Neural crest cell (in vitro differentiated cells): ENCODE measurements at regions not wholly inside any gene's neighbourhood (a gene's known extent, or its start where the extent isn't known, plus 50 kb on each side); places are given as distances from the start of the nearest gene placed in this dataset.

Experiments
- DNase-seq: peaks from one replicate; pipeline ENCODE4 v3.0.0; 2021; ENCODE audit warnings: low read depth, mixed read lengths, low spot score
- H3K27ac Mint-ChIP-seq: one replicate; pipeline ENCODE4 v1.8.0; 2021; ENCODE audit warnings: mild to moderate bottlenecking, mixed read lengths; ENCODE audit not compliant: unreplicated experiment
- H3K27me3 Mint-ChIP-seq: 2 replicates; pipeline ENCODE4 v1.8.0; 2021; ENCODE audit warnings: low read depth, mild to moderate bottlenecking, mixed read lengths
- H3K36me3 Mint-ChIP-seq: 2 replicates; pipeline ENCODE4 v1.8.0; 2021; ENCODE audit warnings: low read depth, mild to moderate bottlenecking, mixed read lengths
- H3K4me1 Mint-ChIP-seq: 2 replicates; pipeline ENCODE4 v1.8.0; 2021; ENCODE audit warnings: mixed read lengths
- H3K4me3 Mint-ChIP-seq: one replicate; pipeline ENCODE4 v1.8.0; 2021; ENCODE audit warnings: mild to moderate bottlenecking, mixed read lengths
- H3K9me3 Mint-ChIP-seq: 2 replicates; pipeline ENCODE4 v1.8.0; 2021; ENCODE audit warnings: mixed read lengths
- TF ChIP-seq, protein P1 (sequence below): fragments of 200-600 bp; sonication (generic); conservative IDR thresholded peaks from 2 replicates; pipeline ENCODE4 v1.5.0; 2021; ENCODE audit warnings: antibody characterized with exemption, mild to moderate bottlenecking

DNA sequence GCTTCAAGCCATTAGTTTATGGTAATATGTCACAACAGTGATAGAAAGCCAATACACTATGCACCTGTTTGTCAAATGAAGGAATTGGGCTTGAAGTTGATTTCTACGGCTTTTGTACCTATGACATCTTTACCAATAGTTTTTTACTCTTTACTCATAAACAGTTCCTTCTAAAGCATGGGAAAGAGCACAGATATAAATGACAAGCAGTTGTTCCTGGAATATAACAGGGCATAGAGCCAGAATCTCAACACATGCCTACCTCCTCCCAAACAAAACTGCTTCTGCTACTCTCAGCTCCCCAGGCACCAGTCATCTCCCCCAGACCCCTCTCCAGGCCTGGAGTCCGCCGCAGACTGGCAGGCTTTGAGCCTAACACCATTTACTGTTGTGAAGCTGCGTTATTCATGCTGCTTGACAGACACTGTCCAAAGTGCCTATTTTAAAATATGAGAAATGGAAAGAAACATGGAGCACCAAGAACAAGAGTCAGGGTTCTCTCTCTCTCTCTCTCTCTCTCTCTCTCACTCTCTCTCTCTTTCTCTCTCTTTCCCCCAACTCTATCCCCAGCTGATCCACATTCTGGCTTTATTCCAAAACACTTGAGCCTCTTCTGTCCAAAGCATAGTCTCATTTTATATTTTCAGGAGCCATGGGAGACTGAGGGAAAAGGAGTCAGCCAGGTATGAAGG, 111.6 kb downstream of the ADRB2 start:
- H3K27me3 Mint-ChIP-seq: no peaks in the 10 kb centered on the region
- TF ChIP-seq, protein P1, sequence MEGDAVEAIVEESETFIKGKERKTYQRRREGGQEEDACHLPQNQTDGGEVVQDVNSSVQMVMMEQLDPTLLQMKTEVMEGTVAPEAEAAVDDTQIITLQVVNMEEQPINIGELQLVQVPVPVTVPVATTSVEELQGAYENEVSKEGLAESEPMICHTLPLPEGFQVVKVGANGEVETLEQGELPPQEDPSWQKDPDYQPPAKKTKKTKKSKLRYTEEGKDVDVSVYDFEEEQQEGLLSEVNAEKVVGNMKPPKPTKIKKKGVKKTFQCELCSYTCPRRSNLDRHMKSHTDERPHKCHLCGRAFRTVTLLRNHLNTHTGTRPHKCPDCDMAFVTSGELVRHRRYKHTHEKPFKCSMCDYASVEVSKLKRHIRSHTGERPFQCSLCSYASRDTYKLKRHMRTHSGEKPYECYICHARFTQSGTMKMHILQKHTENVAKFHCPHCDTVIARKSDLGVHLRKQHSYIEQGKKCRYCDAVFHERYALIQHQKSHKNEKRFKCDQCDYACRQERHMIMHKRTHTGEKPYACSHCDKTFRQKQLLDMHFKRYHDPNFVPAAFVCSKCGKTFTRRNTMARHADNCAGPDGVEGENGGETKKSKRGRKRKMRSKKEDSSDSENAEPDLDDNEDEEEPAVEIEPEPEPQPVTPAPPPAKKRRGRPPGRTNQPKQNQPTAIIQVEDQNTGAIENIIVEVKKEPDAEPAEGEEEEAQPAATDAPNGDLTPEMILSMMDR: no peak

DNA sequence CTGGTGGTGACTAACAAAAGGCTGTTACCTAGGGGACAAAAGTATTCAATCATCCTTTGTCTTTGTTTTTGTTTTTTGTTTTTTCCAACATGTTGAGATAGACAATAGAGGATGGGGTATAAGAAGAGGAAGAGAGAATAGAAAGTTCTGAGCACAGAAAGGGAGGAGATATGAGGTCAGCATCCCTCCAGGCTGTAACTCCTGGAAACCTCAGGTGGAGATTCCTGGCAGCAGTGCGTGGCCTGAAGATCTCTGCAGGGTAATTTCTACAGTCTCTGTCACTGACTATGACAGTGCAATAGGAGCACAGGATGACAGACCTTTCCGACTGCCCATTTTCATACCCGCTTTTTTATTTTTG, 112.1 kb downstream of the ADRB2 start:
- Mint-ChIP-seq H3K27me3 (no peaks in the 10 kb centered on the region), H3K4me3 (no peak overlapping the region), H3K4me1 (no peaks in the 10 kb centered on the region), H3K27ac (no peak overlapping the region), H3K36me3 (no peaks in the 10 kb centered on the region), H3K9me3 (no peaks in the 10 kb centered on the region)
- TF ChIP-seq, protein P1: no peak
- no peak for DNase-seq

More for the DNA sequence above, 111.6 kb downstream of the ADRB2 start:
- no peaks in the 10 kb centered on the region for H3K9me3 Mint-ChIP-seq
- DNase-seq: no peak
- no peaks in the 10 kb centered on the region for H3K36me3 Mint-ChIP-seq
- no peak overlapping the region for H3K27ac Mint-ChIP-seq
- H3K4me1 Mint-ChIP-seq: no peaks in the 10 kb centered on the region
- no peak overlapping the region for H3K4me3 Mint-ChIP-seq

DNA sequence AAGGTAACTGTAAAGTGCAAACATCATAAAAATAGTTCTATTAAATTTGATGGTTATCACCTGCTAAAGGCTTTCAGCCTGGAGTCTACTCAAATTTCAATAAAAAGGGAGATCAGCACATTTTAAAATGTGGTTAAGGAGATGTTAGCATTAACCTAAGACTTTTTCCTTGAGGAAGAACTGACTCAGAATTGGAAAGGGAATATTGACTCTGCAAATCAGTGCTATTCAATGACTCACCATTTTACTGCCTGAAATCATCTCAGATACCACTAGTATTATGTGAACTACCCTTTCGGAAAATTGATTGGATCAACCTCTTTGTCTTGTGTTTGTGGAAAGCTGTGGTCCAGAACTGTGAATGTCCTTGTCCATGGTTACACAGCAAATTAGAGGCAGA, 113.3 kb downstream of the ADRB2 start:
- DNase-seq: no peak
- H3K9me3 Mint-ChIP-seq: peaks cover under 1% of the 10 kb centered on the region
- H3K27me3 Mint-ChIP-seq: no peaks in the 10 kb centered on the region
- H3K36me3 Mint-ChIP-seq: peaks cover under 1% of the 10 kb centered on the region
- no peak overlapping the region for H3K27ac Mint-ChIP-seq
- H3K4me1 Mint-ChIP-seq: no peaks in the 10 kb centered on the region
- H3K4me3 Mint-ChIP-seq: no peak overlapping the region
- TF ChIP-seq, protein P1: no peak

DNA sequence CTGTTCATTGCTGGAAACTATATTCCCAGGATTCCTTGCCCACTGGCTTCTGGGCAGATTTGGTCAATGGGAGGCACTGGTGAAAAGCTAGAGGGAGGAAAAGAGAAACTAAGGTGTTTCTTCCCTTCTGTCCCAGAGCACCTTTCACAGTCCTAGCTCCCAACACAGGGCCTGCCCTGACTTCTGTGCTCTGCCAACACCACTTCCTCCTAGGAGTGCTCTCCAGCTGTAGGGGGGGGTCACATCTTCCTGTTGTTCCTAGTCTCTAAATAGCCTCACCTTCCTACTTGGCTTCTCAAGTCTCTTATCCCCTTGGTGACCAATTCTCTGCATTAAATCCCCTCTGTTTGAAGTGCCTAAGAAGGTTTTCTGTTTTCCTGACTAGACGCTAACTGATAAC, 115.4 kb downstream of the ADRB2 start:
- H3K27me3 Mint-ChIP-seq: no peaks in the 10 kb centered on the region
- H3K4me1 Mint-ChIP-seq: no peaks in the 10 kb centered on the region
- no peak overlapping the region for H3K4me3 Mint-ChIP-seq
- DNase-seq: no peak
- no peak overlapping the region for H3K27ac Mint-ChIP-seq
- TF ChIP-seq, protein P1: no peak
- H3K9me3 Mint-ChIP-seq: peaks cover 3% of the 10 kb centered on the region
- H3K36me3 Mint-ChIP-seq: peaks cover 3% of the 10 kb centered on the region

DNA sequence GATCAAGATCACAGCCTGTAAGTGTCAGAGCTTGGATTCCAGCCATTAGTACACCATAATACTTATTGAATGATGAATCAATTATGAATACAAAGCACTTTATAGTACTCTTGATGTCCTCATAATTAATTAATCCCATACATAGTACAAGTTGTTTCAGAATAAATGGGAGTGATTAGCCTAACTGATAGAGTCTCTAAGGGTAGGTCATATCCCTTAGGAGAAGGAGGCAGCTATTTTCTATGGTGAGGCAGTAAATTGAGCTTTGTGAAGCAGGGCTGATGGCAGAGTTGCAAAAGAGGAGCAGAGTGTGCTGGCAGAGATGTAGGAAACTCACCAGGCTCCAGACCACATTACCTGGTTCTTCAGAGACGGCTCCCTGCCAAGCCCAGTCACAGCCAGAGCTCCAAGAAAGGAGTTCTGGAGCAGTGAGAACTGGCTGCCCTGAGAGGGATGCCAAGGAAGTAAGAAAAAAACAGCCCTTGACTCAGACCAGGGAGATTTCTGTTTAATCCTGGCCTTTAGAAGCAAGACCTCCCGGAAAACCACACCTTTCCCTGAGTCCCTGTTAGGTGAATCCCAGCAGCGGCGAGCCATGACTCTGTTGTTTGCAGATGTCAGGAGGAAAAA, 112.9 kb downstream of the SH3TC2 start:
- Mint-ChIP-seq H3K27me3 (no peaks in the 10 kb centered on the region), H3K4me3 (no peak overlapping the region), H3K9me3 (no peaks in the 10 kb centered on the region), H3K4me1 (peaks cover 8% of the 10 kb centered on the region), H3K36me3 (no peaks in the 10 kb centered on the region), H3K27ac (no peak overlapping the region)
- no peak for DNase-seq
- TF ChIP-seq, protein P1: no peak
